ENCODE measurements at regions not wholly inside any gene's neighbourhood (a gene's known extent, or its start where the extent isn't known, plus 50 kb on each side); places are given as distances from the start of the nearest gene placed in this dataset.

GRCh38 chr2:158732573-158733429 is 62.3 kb upstream of the DAPL1 start:
- Mint-ChIP-seq H3K4me3 (no peak overlapping the region), H3K27me3 (peaks cover 7% of the 10 kb centered on the region), H3K36me3 (ENCODE audit: low read depth) (no peaks in the 10 kb centered on the region), H3K9me3 (no peaks in the 10 kb centered on the region), H3K4me1 (no peaks in the 10 kb centered on the region), H3K27ac (no peak overlapping the region)
- ATAC-seq (replicated peaks) = no peak

GRCh38 chr2:158733430-158733755 is 61.7 kb upstream of the DAPL1 start:
- Mint-ChIP-seq H3K4me3 (no peak overlapping the region), H3K9me3 (no peaks in the 10 kb centered on the region), H3K27ac (no peak overlapping the region), H3K36me3 (ENCODE audit: low read depth) (no peaks in the 10 kb centered on the region), H3K27me3 (peaks cover 7% of the 10 kb centered on the region), H3K4me1 (no peaks in the 10 kb centered on the region)
- no peak for ATAC-seq (replicated peaks)

- Mint-ChIP-seq H3K4me3 (no peak overlapping the region), H3K9me3 (no peaks in the 10 kb centered on the region), H3K27me3 (peaks cover 7% of the 10 kb centered on the region), H3K36me3 (ENCODE audit: low read depth) (no peaks in the 10 kb centered on the region), H3K27ac (no peak overlapping the region), H3K4me1 (no peaks in the 10 kb centered on the region)
- no peak for ATAC-seq (replicated peaks)
Observed at GRCh38 chr2:158734442-158734841, 60.7 kb upstream of the DAPL1 start.

GRCh38 chr2:158735822-158736580 is 59.1 kb upstream of the DAPL1 start:
- H3K27me3 Mint-ChIP-seq = peaks cover 3% of the 10 kb centered on the region

GRCh38 chr2:158738363-158738762 is 56.8 kb upstream of the DAPL1 start:
- H3K36me3 Mint-ChIP-seq (ENCODE audit: low read depth) = no peaks in the 10 kb centered on the region
- peaks cover 3% of the 10 kb centered on the region for H3K27me3 Mint-ChIP-seq
- H3K4me1 Mint-ChIP-seq = no peaks in the 10 kb centered on the region
- no peak overlapping the region for H3K27ac Mint-ChIP-seq
- H3K4me3 Mint-ChIP-seq = no peak overlapping the region
- no peak for ATAC-seq (replicated peaks)
- no peaks in the 10 kb centered on the region for H3K9me3 Mint-ChIP-seq

More at GRCh38 chr2:158735822-158736580, 59.1 kb upstream of the DAPL1 start:
- Mint-ChIP-seq H3K4me3 (no peak overlapping the region), H3K36me3 (ENCODE audit: low read depth) (no peaks in the 10 kb centered on the region), H3K27ac (no peak overlapping the region), H3K9me3 (no peaks in the 10 kb centered on the region), H3K4me1 (no peaks in the 10 kb centered on the region)
- ATAC-seq (replicated peaks) = no peak

- Mint-ChIP-seq H3K4me1 (no peaks in the 10 kb centered on the region), H3K27ac (no peak overlapping the region), H3K4me3 (no peak overlapping the region), H3K9me3 (no peaks in the 10 kb centered on the region), H3K27me3 (peaks cover 6% of the 10 kb centered on the region), H3K36me3 (ENCODE audit: low read depth) (no peaks in the 10 kb centered on the region)
- no peak for ATAC-seq (replicated peaks)
Observed at GRCh38 chr2:158740127-158740526, 55.0 kb upstream of the DAPL1 start.

- no peak overlapping the region for H3K4me3 Mint-ChIP-seq
- H3K27me3 Mint-ChIP-seq = peaks cover 11% of the 10 kb centered on the region
- H3K9me3 Mint-ChIP-seq = no peaks in the 10 kb centered on the region
- no peaks in the 10 kb centered on the region for H3K36me3 Mint-ChIP-seq (ENCODE audit: low read depth)
- ATAC-seq (replicated peaks) = no peak
- no peaks in the 10 kb centered on the region for H3K4me1 Mint-ChIP-seq
- H3K27ac Mint-ChIP-seq = no peak overlapping the region
Observed at GRCh38 chr2:158740621-158741020, 54.5 kb upstream of the DAPL1 start.

GRCh38 chr2:158741625-158742024 is 53.5 kb upstream of the DAPL1 start:
- no peaks in the 10 kb centered on the region for H3K9me3 Mint-ChIP-seq
- H3K27me3 Mint-ChIP-seq = peaks cover 17% of the 10 kb centered on the region
- no peaks in the 10 kb centered on the region for H3K36me3 Mint-ChIP-seq (ENCODE audit: low read depth)
- no peaks in the 10 kb centered on the region for H3K4me1 Mint-ChIP-seq
- no peak overlapping the region for H3K27ac Mint-ChIP-seq
- ATAC-seq (replicated peaks) = no peak
- no peak overlapping the region for H3K4me3 Mint-ChIP-seq

- H3K4me1 Mint-ChIP-seq = no peaks in the 10 kb centered on the region
- no peak overlapping the region for H3K27ac Mint-ChIP-seq
- no peak for ATAC-seq (replicated peaks)
- no peak overlapping the region for H3K4me3 Mint-ChIP-seq
- H3K9me3 Mint-ChIP-seq = no peaks in the 10 kb centered on the region
- peaks cover 24% of the 10 kb centered on the region for H3K27me3 Mint-ChIP-seq
- H3K36me3 Mint-ChIP-seq (ENCODE audit: low read depth) = no peaks in the 10 kb centered on the region
Observed at GRCh38 chr2:158742536-158742935, 52.6 kb upstream of the DAPL1 start.

GRCh38 chr2:158743466-158743865 is 51.7 kb upstream of the DAPL1 start:
- Mint-ChIP-seq H3K27me3 (peaks cover 25% of the 10 kb centered on the region), H3K36me3 (ENCODE audit: low read depth) (no peaks in the 10 kb centered on the region), H3K4me1 (no peaks in the 10 kb centered on the region), H3K9me3 (no peaks in the 10 kb centered on the region), H3K27ac (no peak overlapping the region), H3K4me3 (no peak overlapping the region)
- no peak for ATAC-seq (replicated peaks)

- ATAC-seq (replicated peaks) = no peak
- Mint-ChIP-seq H3K27ac (no peak overlapping the region), H3K4me3 (no peak overlapping the region), H3K4me1 (no peaks in the 10 kb centered on the region), H3K36me3 (ENCODE audit: low read depth) (no peaks in the 10 kb centered on the region), H3K27me3 (peaks cover 26% of the 10 kb centered on the region), H3K9me3 (no peaks in the 10 kb centered on the region)
Observed at GRCh38 chr2:158743879-158744278, 51.2 kb upstream of the DAPL1 start.

- no peaks in the 10 kb centered on the region for H3K9me3 Mint-ChIP-seq
- H3K4me1 Mint-ChIP-seq = no peaks in the 10 kb centered on the region
- peaks cover 28% of the 10 kb centered on the region for H3K27me3 Mint-ChIP-seq
- no peak overlapping the region for H3K4me3 Mint-ChIP-seq
- peak; percentile 34 for ATAC-seq (replicated peaks)
- no peak overlapping the region for H3K27ac Mint-ChIP-seq
- H3K36me3 Mint-ChIP-seq (ENCODE audit: low read depth) = no peaks in the 10 kb centered on the region
Observed at GRCh38 chr2:158745067-158745865, 49.9 kb upstream of the DAPL1 start.

Data from activated T-helper 17 cell treated with anti-CD3 and anti-CD28 coated beads, Interleukin-2, amount 50 U/mL, for 72 hours (primary cell).